RWPE1 (cell line): ENCODE measurements at regions not wholly inside any gene's neighbourhood (a gene's known extent, or its start where the extent isn't known, plus 50 kb on each side); places are given as distances from the start of the nearest gene placed in this dataset.

Experiments
- CTCF ChIA-PET: fragments of 350-600 bp; sonication (Branson Sonifier 250); formaldehyde crosslinking; extraction: SDS; loops from one replicate; lab custom pipeline; 2021; lab: Yijun Ruan, JAX
- POLR2A ChIA-PET: fragments of 400-600 bp; formaldehyde crosslinking; extraction: SDS; loops from one replicate; lab custom pipeline; 2020; ENCODE audit warnings: antibody characterized with exemption; ENCODE audit not compliant: low non-redundant PET; lab: Yijun Ruan, JAX
- DNase-seq: peaks from one replicate; pipeline ENCODE4 v3.0.0; 2012; ENCODE audit warnings: low spot score
- H3K27ac ChIP-seq: fragments of 450-650 bp; 2 replicates; pipeline ENCODE4 v1.5.1; 2017
- CTCF ChIP-seq: fragments of 450-650 bp; conservative IDR thresholded peaks from 2 replicates; pipeline ENCODE4 v1.5.1; 2017; ENCODE audit warnings: low read depth, mild to moderate bottlenecking

DNA sequence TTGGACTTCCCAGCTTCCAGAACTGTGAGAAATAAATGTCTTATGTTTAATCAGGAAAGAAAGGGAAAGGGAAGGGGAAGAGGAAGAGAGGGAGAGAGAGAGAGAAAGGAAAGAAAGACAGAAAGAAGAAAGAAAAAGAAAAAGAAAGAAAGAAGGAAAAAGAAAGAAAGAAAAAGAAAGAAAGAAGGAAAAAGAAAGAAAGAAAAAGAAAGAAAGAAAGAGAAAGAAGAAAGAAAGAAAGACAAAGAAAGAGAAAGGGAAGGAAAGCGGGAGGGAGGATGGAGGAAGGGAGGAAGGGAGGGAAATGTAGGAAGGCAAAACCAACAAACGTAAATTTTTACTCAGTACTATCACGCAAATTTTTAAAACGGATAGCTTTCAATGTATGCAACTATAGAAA lies 2281.8 kb downstream of the LRRC4C start:
- ChIA-PET CTCF (no interaction called here), POLR2A (no interaction called here)
- no peak overlapping the region for H3K27ac ChIP-seq
- no peak for TF ChIP-seq CTCF
- DNase-seq, result no peak

GRCh38 chr11:39174965-39175364 lies 2284.5 kb downstream of the LRRC4C start:
- POLR2A ChIA-PET, result no interaction called here
- DNase-seq, result no peak
- H3K27ac ChIP-seq, result no peak overlapping the region
- CTCF ChIA-PET, result no interaction called here
- TF ChIP-seq CTCF, result no peak

- ChIA-PET POLR2A (no interaction called here), CTCF (no interaction called here)
- no peak overlapping the region for H3K27ac ChIP-seq
- TF ChIP-seq CTCF, result no peak
- DNase-seq, result no peak
These were observed 2285.3 kb downstream of the LRRC4C start for GRCh38 chr11:39174196-39174595.

GRCh38 chr11:39165021-39165420 lies 2294.4 kb downstream of the LRRC4C start:
- no peak for TF ChIP-seq CTCF
- ChIA-PET POLR2A (no interaction called here), CTCF (no interaction called here)

GRCh38 chr11:39149214-39149613 lies 2310.2 kb downstream of the LRRC4C start:
- ChIA-PET CTCF (no interaction called here), POLR2A (no interaction called here)
- no peak overlapping the region for H3K27ac ChIP-seq
- TF ChIP-seq CTCF, result no peak
- DNase-seq, result no peak

More at GRCh38 chr11:39165021-39165420, 2294.4 kb downstream of the LRRC4C start:
- DNase-seq, result no peak
- H3K27ac ChIP-seq, result no peak overlapping the region

DNA sequence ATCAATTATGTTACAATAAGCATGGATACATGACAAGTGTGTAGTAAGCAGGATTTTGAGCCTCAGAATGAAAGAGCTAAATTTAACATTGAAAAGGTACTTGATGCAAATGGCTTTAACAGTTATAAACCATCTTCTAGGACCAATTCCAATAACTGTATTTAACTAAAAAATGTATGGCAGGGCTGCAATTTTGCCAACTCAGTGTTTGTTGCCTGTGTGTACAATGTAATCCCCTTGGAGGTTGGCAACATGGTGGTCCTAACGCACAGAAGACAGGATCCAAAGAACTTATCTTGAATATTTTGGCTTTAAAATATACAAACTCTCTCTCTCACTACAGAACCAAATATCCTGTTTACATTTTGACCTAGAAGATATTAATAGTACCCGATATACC lies 2314.1 kb downstream of the LRRC4C start:
- POLR2A ChIA-PET, result no interaction called here
- H3K27ac ChIP-seq, result no peak overlapping the region
- CTCF ChIA-PET, result interaction anchor here (0.7 kb wide), 1 partner anchor 59 kb away, joined by 3 read pairs; no protein-coding TSS in a partner anchor
- no peak for DNase-seq
- no peak for TF ChIP-seq CTCF
